HG03571 (cell line): ENCODE measurements at regions not wholly inside any gene's neighbourhood (a gene's known extent, or its start where the extent isn't known, plus 50 kb on each side); places are given as distances from the start of the nearest gene placed in this dataset.

Experiments used
- ATAC-seq: cut with Tn5 transposase; IDR thresholded peaks from one replicate; pipeline ENCODE4 v1.9.1; 2021; ENCODE audit not compliant: unreplicated experiment

- ATAC-seq, result no peak
Measured at GRCh38 chr20:40806929-40807820, 118.1 kb upstream of the MAFB start.

DNA sequence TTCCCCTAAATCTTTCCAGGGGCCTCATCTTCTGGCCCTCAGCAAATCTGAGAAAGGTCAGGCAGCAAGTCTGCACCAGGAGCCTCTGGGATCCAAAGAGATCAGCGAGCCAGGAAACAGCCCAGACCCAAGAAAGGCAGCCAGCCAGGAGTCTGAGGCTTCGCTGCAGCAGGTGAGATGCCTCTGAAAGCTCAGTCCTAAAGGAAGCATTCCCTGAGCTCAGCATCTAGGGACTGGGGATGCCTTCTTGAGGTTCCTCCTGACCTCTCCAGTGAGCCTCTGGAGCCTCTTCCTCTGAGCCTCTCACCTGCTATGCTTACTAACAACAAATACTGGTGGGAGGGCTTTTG lies 118.8 kb upstream of the MAFB start:
- ATAC-seq, result no peak

DNA sequence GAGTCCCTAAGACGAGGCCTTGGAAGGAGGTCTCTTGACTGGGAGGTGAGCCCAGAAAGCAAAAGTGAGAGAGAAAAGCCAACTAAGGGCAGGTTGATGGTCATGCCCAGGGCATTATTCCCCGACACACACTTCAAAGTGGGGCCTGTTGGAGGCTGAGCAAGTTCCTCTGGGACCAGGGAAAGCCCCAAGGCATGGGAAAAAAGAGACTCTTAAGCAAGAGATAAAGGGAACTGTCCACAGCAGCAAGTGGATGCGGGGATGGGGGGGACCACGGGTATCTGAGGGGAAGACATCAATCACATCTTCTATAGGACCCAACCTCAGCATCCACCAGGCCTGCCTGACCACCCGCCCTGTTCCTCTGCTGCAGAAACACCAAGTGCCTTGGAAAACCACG lies 119.9 kb upstream of the MAFB start:
- no peak for ATAC-seq

GRCh38 chr20:40809361-40809760 lies 120.3 kb upstream of the MAFB start:
- no peak for ATAC-seq

DNA sequence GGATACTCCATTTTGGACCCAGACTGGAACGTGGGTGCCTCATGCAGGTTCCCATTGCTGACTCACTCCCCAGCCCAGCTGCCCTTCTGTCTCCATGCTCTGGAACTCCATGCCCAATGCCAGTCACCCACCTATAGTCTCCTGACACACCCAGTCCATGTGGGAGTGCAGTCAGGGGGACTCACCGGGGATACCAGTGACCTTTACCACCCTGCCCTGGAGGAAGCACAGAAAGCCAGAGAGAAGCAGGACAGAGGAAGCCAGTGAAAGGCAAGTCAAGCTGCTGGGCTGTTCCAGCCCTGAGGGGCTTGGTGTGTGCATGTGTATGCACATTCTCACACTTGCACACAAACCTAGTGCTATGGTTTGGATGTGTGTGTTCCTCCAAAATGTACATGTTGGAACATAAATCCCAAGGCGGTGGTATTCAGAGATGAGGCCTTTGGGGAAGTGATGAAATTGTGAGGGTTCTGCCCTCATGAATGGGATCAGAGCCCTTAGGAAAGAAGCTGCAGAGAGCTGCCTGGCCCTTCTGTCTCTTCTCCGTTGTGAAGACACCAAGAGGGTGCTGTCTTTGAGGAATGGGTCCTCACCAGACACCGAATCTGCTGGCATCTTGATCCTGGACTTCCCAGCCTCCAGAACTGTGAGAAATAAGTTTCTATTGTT lies 121.4 kb upstream of the MAFB start:
- no peak for ATAC-seq

GRCh38 chr20:40811004-40811403 lies 122.0 kb upstream of the MAFB start:
- no peak for ATAC-seq

DNA sequence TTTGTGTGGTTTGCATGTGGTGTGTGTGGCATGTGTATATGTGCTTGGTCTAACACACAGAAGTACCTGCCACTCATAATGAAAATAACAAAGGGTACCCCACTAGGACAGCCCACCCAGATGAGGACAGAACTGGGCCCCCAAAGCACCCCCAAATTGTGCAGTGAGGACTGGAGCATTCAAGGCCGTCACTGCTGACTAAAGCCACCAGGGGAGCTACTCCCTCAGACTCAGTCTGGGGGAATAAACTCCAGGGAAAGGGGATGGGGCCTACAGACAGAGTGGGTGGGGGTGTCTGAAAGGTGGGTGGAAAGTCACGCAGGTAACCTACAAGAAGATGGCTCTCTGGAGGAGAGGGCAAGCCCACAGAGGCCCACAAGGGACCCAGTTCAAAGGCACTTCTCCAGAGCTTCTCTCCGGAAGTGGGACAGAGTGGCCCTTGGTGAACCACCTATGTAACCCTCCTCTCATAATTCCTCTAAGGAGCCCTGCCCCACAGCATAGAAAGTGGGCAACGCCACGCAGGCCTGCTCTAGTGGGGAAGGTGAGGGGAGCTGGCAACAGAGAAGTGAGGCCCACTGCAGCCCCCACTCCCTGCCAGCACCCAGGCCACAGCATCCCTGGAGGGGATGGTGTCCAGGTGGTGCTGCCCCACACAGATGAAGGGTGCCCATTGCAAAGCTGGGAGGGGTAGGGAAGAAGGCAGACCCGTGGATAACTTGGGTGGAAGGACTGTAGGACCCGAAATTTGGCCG lies 122.8 kb upstream of the MAFB start:
- no peak for ATAC-seq

DNA sequence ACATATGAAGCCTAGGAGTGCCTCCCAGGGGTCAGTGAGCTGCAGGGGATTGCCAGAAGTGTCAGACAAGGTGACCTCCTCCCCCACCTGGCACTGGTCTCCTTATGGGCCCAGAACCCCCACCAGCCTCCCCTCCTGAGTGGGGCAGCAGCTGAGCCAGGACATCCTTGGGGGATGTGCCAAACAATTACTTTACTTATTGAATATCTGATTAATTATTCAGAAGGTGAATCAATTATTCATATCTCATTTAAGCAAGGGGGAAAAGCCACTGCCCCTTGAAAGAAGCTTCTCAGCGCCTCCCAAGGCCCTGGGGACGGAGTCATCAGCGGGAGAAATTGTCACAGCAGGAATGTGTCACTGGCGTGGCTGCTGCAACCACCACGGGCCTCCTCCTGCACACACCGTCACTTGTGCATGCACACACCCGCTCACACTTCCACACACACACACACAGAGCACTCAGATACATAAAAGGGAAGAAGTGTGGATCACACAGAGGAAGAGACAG lies 123.4 kb upstream of the MAFB start:
- ATAC-seq, result no peak

DNA sequence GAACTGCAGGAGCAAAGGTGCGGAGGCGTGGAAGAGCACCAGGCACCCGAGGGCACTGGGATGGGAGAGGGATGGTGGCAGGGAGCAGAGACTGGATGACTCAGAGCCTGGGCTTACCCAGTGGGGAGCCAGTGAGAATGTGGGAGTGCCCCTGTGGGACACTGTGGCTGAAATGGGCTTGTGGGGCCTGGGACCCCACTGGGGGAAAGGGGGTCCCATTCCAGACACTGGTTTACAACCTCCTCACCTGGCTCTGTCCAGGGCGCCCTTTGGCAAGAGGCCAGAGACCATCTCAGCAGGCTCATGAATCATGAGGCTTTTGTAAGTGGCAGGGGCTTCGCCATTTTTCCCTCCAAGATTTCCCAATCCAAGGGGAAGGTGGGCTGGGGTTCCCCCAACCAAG lies 124.0 kb upstream of the MAFB start:
- ATAC-seq, result no peak

DNA sequence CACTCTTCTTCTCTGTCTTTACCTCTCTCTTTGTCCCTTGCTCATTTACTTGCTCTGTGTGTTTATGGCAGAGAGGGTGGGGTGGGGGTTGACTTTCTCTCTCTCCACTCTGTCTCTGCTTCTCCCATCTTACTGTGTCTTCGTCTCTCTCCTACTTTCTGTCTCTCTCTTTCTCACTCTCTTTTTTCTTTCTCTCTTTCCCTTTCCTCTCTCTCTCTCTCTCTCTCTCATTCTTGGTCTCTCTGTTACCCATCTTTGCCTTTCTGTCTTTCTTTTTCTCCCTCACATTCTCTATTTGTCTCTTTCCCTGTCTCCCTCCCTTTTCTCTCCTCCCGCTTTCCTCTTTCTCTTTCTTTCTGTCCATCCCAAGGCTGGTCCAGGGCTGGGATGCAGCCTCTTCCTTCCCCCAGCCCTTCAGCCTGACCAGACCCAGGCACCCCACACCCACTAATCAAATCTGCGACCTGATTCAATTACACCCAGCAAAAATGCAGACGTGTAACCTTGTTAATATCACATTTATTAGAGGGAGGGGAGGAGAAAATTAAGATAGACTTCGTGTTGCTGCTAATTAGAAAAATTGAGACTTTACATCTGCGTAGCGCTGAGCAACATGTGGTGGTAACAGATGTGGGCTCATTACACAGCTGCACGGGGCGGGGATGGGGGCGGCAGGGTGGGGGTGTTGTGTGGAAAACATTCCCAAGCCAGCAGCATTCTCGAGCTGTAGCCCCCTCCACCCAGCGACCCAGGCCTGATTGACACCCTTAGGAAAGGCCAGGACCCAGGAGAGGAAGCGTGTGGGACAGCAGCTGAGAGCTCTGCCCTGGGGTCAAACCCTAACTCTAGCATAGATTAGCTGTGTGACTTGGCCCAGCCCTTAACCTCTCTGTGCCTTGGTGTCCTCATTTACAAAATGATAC lies 124.9 kb upstream of the MAFB start:
- ATAC-seq, result no peak

DNA sequence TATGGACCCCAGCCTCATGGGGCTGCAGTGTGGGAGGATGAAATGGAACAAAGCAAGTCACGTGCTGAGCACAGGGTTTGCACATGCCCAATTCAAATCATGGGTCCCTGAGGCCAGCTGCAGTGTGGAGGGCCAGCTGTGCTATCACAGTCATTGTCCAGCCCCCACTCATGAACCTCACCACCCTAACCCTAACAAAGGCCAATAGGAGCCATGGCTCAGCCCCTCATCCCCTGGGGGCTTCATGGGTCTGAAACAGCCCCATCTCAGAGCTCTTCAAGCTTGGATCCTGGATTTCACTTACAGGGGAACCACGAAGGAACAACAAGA lies 125.6 kb upstream of the MAFB start:
- no peak for ATAC-seq

DNA sequence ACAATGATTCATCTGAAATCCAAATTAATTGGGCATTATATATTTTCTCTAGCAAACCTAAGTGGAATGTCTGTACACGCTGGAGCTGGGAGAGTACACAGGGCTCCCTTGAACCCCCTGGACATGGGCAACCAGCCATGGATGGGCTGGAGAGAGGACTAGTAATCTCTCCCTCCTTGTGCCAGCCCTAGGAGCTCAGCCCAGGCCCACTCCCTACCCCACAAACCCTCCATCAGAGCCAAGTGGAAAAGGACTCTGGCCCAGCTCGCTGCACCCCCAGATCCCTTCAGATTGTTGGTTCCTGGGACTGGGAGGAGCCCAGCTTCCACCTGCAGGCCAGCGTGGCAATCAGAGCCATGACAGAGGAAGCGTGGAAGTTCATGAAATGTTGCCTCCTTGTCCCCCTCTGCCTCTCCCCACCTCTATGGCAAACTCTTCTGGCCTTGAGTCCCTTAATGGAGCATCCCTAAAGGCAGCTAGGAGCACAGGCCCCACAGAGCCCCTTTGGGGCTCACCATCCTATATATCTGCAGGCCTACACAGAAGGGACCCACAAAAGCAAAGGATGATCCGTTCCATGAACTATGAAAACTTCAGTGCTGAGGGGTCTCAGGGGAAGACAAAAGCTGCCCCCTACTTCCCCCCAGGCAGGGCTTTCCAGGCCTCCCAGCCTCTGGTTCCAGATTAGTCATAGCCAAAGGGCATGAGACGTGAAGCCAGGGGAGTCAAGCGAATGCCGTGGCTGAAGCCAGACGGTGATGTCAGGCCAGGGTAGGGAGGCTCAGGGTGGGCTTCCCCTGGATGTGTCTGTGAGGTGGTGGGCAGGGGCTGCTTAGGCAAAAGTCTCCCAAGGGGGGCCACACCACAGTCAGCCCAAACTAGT lies 126.4 kb upstream of the MAFB start:
- ATAC-seq, result no peak

- ATAC-seq, result no peak
Measured at GRCh38 chr20:40816039-40816352, 127.0 kb upstream of the MAFB start.

DNA sequence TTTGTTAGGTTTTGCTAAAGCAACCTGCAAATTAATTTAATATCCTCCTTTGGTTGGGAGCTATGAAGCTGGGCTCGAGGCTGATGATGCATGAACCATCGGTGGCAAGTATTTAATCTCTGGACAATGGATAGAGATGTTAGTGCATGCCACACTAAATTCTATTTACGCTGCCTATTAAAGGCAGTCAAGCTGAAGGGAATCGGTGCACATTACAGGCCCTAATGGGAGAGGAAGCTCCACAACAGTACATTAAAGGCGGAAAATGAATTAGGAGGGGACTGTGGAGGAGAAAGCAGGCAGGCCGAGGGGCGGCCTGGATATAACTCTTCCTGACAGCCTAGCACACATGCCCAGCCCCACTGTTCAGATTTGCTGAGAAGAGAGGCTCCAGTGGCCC lies 132.4 kb upstream of the MAFB start:
- ATAC-seq, result no peak

DNA sequence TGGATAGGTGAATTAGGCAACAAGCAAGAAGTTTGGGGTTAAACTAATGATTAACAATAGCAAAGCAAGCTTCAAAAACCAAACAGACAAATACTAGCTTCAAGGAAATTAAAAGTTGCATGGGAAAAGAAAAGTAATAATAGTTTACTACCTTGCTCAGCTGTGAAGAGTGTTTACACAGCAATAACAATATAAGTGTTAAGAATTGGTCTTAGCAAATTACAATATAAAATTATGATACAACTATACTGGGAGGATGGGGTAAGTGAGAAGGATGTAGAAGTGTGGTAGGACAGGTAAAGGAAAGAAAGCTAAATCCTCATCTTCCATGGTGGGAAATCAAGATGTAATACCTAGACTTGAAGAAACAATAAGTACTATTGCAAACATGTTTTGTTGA lies 137.7 kb upstream of the MAFB start:
- ATAC-seq, result no peak

- no peak for ATAC-seq
Measured at GRCh38 chr20:40835321-40835720, 146.3 kb upstream of the MAFB start.

DNA sequence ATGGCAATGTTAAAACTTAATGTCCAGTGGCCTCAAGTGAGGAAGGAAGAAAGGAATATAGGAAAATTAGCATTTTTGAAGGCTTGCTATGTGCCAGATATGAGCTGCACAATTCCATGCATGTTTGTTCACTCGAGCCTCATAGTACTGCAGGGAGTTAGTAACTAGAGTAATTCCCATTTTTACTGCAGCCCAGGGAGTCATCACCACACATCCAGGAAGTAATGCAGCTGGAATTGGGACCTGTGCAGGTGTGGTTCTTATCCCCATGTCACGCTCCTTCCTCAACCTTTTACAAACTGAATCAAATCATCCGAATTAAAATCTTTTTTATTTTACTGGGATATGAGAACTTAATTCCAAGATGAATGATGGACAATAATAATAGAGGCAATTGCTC lies 149.5 kb upstream of the MAFB start:
- no peak for ATAC-seq

- no peak for ATAC-seq
Measured at GRCh38 chr20:40843251-40843650, 154.2 kb upstream of the MAFB start.

GRCh38 chr20:40844332-40844731 lies 155.3 kb upstream of the MAFB start:
- no peak for ATAC-seq

- ATAC-seq, result no peak
Measured at GRCh38 chr20:40848096-40848495, 159.1 kb upstream of the MAFB start.
